M059J (cell line): ENCODE measurements at regions not wholly inside any gene's neighbourhood (a gene's known extent, or its start where the extent isn't known, plus 50 kb on each side); places are given as distances from the start of the nearest gene placed in this dataset.

Source experiments
- DNase-seq: peaks from one replicate; pipeline ENCODE4 v3.0.0-alpha.2; 2012; ENCODE audit warnings: low read depth

GRCh38 chr16:85291302-85292148 is 179.3 kb upstream of the CIBAR2 start:
- DNase-seq: no peak

GRCh38 chr16:85293458-85293857 is 181.2 kb upstream of the CIBAR2 start:
- no peak for DNase-seq

- DNase-seq: no peak
Observed at GRCh38 chr16:85293904-85294642, 181.8 kb upstream of the CIBAR2 start.

- no peak for DNase-seq
Observed at GRCh38 chr16:85294810-85295508, 182.7 kb upstream of the CIBAR2 start.

GRCh38 chr16:85296859-85297660 is 184.8 kb upstream of the CIBAR2 start:
- peak; percentile 46 for DNase-seq

GRCh38 chr16:85297881-85298280 is 185.6 kb upstream of the CIBAR2 start:
- no peak for DNase-seq

GRCh38 chr16:85300406-85300968 is 188.2 kb upstream of the CIBAR2 start:
- DNase-seq: no peak

GRCh38 chr16:85301231-85301630 is 189.0 kb upstream of the CIBAR2 start:
- DNase-seq: no peak

GRCh38 chr16:85302018-85302847 is 190.0 kb upstream of the CIBAR2 start:
- DNase-seq: peak; percentile 51

- no peak for DNase-seq
Observed at GRCh38 chr16:85302848-85303353, 190.6 kb upstream of the CIBAR2 start.

- DNase-seq: no peak
Observed at GRCh38 chr16:85303354-85303883, 191.1 kb upstream of the CIBAR2 start.

- no peak for DNase-seq
Observed at GRCh38 chr16:85304337-85304736, 192.1 kb upstream of the CIBAR2 start.

GRCh38 chr16:85306071-85306792 is 194.0 kb upstream of the CIBAR2 start:
- DNase-seq: peak; percentile 87

GRCh38 chr16:85306793-85307551 is 194.7 kb upstream of the CIBAR2 start:
- DNase-seq: no peak

- DNase-seq: no peak
Observed at GRCh38 chr16:85307552-85308364, 195.5 kb upstream of the CIBAR2 start.

- DNase-seq: no peak
Observed at GRCh38 chr16:85308611-85309540, 196.6 kb upstream of the CIBAR2 start.
